Bronchial epithelial cell (primary cell): ENCODE measurements at regions not wholly inside any gene's neighbourhood (a gene's known extent, or its start where the extent isn't known, plus 50 kb on each side); places are given as distances from the start of the nearest gene placed in this dataset.
"Not testable (repeated sequence)": the region's sequence is repeated elsewhere in the genome, so short reads cannot be mapped to it uniquely, and the experiment has no call there.

ENCODE experiments used
- DNase-seq: peaks from one replicate; pipeline ENCODE4 v3.0.0-alpha.2; 2010; ENCODE audit warnings: low read depth
- FAIRE-seq: peaks from 2 replicates; lab custom pipeline; 2011; peaks lifted over from hg19 to GRCh38; lab: Jason Lieb, UNC
- H3K27me3 ChIP-seq: 2 replicates; pipeline ENCODE4 v1.5.1; 2011; ENCODE audit warnings: low read length; ENCODE audit not compliant: control insufficient read depth, insufficient read depth
- H3K36me3 ChIP-seq: 2 replicates; pipeline ENCODE4 v1.5.1; 2011; ENCODE audit warnings: low read length; ENCODE audit not compliant: control insufficient read depth, insufficient read depth
- H3K4me3 ChIP-seq: 2 replicates; pipeline ENCODE4 v1.5.1; 2011; ENCODE audit warnings: mild to moderate bottlenecking, low read depth, low read length, control low read depth
- TF ChIP-seq, protein P1 (sequence below): IDR thresholded peaks from 2 replicates; pipeline ENCODE4 v1.5.1; 2011; ENCODE audit warnings: mild to moderate bottlenecking, moderate library complexity, low read length, control low read depth, inconsistent platforms; ENCODE audit not compliant: insufficient read depth, severe bottlenecking

DNA sequence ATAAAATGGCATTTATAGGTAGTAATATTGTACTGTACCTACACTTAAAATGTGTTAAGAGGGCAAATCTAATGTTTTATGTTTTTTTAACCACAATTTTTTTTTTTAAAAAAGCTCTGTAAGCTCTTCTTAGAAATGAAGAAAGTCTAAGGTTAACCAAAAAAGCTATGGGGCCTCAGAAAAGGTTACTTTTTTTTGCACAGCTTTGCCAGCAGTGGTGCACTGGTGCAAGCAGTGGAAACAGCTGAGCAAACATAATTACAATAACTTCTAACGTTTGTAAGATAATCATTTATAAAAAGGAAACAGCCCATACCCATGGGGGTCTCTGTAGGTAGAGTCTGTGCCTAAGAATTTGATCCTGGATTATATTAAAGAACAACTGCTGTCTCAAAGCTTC lies 85.1 kb upstream of the NID2 start:
- Histone ChIP-seq H3K4me3 (no peak overlapping the region), H3K36me3 (no peaks in the 10 kb centered on the region), H3K27me3 (peaks cover 1% of the 10 kb centered on the region)
- FAIRE-seq (no peak), DNase-seq (no peak)
- TF ChIP-seq, protein P1, sequence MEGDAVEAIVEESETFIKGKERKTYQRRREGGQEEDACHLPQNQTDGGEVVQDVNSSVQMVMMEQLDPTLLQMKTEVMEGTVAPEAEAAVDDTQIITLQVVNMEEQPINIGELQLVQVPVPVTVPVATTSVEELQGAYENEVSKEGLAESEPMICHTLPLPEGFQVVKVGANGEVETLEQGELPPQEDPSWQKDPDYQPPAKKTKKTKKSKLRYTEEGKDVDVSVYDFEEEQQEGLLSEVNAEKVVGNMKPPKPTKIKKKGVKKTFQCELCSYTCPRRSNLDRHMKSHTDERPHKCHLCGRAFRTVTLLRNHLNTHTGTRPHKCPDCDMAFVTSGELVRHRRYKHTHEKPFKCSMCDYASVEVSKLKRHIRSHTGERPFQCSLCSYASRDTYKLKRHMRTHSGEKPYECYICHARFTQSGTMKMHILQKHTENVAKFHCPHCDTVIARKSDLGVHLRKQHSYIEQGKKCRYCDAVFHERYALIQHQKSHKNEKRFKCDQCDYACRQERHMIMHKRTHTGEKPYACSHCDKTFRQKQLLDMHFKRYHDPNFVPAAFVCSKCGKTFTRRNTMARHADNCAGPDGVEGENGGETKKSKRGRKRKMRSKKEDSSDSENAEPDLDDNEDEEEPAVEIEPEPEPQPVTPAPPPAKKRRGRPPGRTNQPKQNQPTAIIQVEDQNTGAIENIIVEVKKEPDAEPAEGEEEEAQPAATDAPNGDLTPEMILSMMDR: no peak

DNA sequence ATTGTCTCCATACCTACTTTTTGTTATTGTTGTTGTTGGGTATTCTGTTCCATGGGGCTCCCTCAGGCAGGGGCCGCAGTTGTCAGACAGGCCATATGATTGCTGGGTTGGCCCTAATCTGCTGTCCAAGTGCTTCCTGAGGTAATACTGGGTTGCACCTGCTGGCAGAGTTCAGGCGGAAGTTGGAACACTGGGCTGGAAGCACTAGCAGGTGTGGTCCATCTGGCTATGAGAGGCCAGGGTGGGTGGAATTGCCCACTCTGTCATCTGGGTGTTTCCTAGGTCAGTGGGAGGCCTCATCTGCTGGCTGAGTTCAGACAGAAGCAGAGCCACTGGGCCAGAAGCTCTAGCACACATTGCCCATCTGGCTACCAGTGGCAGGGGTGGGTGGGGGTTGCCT lies 81.3 kb upstream of the NID2 start:
- DNase-seq (no peak), FAIRE-seq (no peak)
- Histone ChIP-seq H3K27me3 (peaks cover 1% of the 10 kb centered on the region), H3K36me3 (no peaks in the 10 kb centered on the region), H3K4me3 (no peak overlapping the region)
- TF ChIP-seq, protein P1: no peak

DNA sequence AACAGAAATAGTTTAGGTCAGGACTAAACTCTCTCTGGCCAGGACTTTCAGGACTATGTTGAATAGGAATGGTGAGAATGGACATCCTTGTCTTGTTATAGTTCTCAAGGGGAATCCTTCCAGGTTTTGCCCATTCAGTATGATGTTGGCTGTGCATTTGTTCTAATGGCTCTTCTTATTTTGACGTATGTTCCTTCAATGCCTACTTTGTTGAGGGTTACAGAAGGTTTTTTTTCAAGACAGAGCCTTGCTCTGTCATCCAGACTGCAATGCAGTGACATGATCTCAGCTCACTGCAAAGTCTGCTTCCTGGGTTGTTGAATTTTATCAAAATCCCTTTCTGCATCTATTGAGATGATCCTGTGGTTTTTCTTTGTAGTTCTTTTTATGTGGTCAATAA lies 79.5 kb upstream of the NID2 start:
- DNase-seq (no peak), FAIRE-seq (no peak)
- no peaks in the 10 kb centered on the region for H3K36me3 ChIP-seq
- no peak overlapping the region for H3K4me3 ChIP-seq
- peaks cover 1% of the 10 kb centered on the region for H3K27me3 ChIP-seq
- TF ChIP-seq, protein P1: no peak

DNA sequence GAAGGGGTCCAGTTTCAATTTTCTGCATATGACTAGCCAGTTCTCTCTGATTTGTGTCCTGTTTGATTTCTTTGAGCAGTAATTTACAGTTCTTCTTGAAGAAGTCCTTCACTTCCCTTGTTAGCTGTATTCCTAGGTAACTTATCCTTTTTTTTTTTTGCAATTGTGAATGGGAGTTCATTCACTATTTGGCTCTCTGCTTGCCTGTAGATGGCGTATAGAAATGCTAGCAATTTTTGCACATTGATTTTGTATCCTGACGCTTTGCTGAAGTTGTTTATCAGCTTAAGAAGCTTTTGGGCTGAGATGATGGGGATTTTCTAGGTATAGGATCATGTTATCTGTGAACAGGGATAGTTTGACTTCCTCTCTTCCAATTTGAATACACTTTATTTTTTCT lies 77.6 kb upstream of the NID2 start:
- TF ChIP-seq, protein P1: no peak
- DNase-seq: no peak
- peaks cover 1% of the 10 kb centered on the region for H3K27me3 ChIP-seq
- no peak for FAIRE-seq
- no peaks in the 10 kb centered on the region for H3K36me3 ChIP-seq
- H3K4me3 ChIP-seq: no peak overlapping the region

DNA sequence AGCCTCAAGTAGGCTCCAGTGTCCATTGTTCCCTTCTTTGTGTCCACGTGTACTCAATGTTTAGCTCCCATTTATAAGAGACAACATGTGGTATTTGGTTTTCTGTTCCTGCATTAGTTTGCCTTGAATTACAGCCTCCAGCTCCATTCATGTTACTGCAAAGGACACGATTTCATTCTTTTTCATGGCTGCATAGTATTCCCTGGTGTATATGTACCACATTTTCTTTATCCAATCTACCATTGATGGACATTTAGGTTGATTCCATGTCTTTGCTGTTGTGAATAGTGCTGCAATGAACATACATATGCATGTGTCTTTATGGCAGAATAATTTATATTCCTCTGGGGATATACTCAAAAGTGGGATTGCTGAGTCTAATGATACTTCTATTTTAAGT lies 75.2 kb upstream of the NID2 start:
- not testable (repeated sequence) for DNase-seq, FAIRE-seq, H3K4me3 ChIP-seq, H3K27me3 ChIP-seq, H3K36me3 ChIP-seq

DNA sequence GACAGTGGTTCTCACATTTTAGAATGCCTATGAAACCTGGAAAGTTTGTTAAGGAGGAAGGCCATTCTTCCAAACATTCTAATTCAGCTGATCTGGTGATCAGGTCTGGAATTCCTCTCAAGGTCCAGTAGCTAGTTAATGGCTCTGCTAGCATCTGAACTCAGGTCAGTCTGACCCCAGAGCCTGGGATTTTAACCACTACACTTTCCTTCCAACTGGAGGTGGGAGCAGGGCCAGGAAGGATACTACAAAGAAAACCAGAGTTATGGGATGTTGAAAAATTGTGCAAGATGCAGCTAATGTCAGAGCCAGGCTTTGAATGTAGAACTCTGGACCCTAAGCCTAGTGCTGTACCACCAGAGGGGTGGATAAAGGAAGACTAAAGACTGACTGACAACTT lies 73.6 kb upstream of the NID2 start:
- no peak for DNase-seq
- no peak for FAIRE-seq
- Histone ChIP-seq H3K27me3 (no peaks in the 10 kb centered on the region), H3K36me3 (no peaks in the 10 kb centered on the region), H3K4me3 (no peak overlapping the region)
- TF ChIP-seq, protein P1: no peak
